RPMI7951 (cell line): ENCODE measurements at regions not wholly inside any gene's neighbourhood (a gene's known extent, or its start where the extent isn't known, plus 50 kb on each side); places are given as distances from the start of the nearest gene placed in this dataset.
A peak's percentile ranks its signal among the peaks of the same experiment; 100 is the strongest.

ENCODE experiments used
- DNase-seq: peaks from one replicate; pipeline ENCODE4 v3.0.0-alpha.2; 2012; ENCODE audit warnings: low read depth

- no peak for DNase-seq
These were observed 671.2 kb downstream of the LMO4 start for GRCh38 chr1:87999852-88000251.

GRCh38 chr1:88001460-88001859 lies 672.8 kb downstream of the LMO4 start:
- DNase-seq, result peak; percentile 29

DNA sequence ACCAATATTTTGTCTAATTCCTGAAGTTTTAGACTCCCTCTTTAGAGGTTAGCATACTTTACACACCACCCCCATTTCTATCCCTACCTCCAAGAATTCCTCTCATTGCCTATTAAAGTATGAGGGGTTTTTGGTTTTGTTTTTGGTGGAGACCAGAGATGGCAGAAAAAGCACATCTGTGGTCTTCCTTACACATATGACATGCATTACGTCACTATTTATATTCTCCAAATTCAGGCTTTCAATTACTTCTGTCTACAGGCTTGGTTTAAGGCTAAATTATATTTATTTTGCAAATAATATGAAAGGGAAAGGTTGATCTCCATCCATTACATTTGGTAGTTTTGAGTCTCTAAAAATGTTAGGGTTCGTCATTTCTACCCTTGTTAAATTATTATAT lies 674.6 kb downstream of the LMO4 start:
- no peak for DNase-seq

DNA sequence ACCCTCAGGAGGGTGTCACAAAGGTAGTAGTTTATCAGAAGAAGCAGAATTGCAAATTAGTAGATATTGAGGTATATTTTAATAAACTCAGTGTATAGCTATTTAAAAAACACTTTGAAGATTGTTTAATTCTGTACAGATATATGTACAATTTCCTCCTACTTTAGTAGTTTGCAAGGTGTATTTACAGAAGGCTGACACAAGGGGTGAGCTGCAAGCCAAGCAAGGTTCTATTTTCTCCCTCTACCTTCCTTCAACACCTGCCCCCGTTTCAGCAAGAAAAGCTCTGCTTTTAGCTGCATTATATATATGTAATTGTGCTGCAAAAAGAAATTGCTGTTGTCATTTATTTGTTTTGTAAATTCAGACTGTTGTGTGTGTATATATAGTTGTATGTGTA lies 674.2 kb upstream of the PKN2 start:
- no peak for DNase-seq

- DNase-seq, result no peak
These were observed 670.6 kb upstream of the PKN2 start for GRCh38 chr1:88013485-88013884.

GRCh38 chr1:88014131-88014530 lies 669.9 kb upstream of the PKN2 start:
- DNase-seq, result no peak

GRCh38 chr1:88016947-88017346 lies 667.1 kb upstream of the PKN2 start:
- DNase-seq, result no peak

GRCh38 chr1:88021529-88021928 lies 662.5 kb upstream of the PKN2 start:
- DNase-seq, result no peak

DNA sequence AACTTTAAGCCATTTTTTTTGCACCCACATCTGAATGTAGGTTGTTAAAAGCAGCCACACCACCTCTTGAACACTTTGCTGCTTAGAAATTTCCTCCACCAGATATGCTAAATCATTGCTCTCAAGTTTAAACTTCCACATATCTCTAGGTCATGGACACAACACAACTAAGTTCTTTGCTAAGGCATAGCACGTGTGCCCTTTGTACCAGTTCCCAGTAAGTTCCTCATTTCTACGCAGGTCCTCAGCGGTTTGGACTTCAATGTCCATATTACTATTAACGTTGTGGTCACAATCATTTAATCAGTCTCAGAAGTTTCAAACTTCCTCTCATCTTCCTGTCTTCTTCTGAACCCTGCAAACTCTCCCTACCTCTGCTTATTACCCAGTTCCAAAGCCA lies 661.6 kb upstream of the PKN2 start:
- DNase-seq, result no peak

GRCh38 chr1:88029142-88029541 lies 654.9 kb upstream of the PKN2 start:
- no peak for DNase-seq

GRCh38 chr1:88029899-88030298 lies 654.2 kb upstream of the PKN2 start:
- DNase-seq, result no peak

DNA sequence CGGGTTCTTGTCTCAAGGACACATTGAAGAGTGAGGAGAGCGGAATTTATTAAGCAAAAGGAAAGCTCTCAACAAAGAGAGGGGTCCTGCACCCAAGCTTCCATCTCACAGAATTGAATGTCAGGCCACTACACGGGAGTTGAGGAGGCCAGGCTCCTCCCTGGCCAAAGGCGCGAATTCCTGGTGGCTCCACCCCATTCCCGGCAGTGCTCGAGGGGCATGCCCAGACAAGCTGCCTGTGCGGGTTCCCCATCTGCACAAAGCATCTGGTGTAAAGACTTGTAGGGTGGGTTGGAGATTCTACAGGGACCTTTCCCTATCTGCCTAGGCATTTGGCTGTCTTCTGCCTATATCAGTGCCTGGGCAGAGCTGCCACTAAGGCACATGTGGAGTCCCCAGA lies 648.5 kb upstream of the PKN2 start:
- no peak for DNase-seq

GRCh38 chr1:88036345-88037014 lies 647.6 kb upstream of the PKN2 start:
- DNase-seq, result no peak

GRCh38 chr1:88039240-88039639 lies 644.8 kb upstream of the PKN2 start:
- DNase-seq, result no peak

- no peak for DNase-seq
These were observed 640.2 kb upstream of the PKN2 start for GRCh38 chr1:88043834-88044233.

GRCh38 chr1:88052167-88052566 lies 631.9 kb upstream of the PKN2 start:
- DNase-seq, result no peak

DNA sequence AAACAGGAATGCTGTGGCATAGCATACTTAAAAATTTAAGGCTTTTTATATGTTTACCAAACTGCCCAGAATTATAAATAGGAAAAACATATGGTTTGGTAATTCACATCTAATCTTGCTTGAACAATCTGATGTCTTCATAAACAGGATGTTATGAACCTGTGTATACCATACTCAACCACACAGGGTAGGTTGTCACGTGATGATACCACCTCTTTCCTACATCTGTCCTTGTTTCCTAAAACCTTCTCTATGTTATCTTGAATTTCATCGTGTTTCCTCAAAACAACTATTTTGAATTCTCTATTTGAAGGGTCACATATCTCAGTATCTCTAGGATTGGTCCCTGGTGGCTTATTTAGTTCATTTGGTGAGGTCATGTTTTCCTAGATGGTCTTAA lies 631.0 kb upstream of the PKN2 start:
- no peak for DNase-seq

- DNase-seq, result no peak
These were observed 627.2 kb upstream of the PKN2 start for GRCh38 chr1:88056881-88057280.

DNA sequence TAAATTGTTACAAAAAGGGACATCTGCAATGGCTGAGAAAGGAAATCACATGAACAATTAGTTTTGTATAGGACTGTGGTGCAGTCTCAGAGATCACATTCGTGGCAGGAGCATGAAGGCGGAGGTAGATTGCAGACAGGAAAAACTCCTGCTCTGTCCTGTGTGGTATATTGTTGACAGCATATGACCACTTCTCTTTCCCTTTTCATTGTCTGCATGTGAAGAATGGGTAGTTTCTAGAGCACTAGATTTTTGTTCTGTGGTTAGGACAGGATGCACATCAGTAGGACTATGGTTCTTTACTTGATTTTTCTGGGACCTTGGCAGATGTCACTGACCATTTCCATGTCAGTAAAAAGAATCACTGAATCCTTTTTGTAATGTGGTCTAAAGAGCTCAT lies 625.9 kb upstream of the PKN2 start:
- no peak for DNase-seq

- DNase-seq, result peak; percentile 31
These were observed 623.9 kb upstream of the PKN2 start for GRCh38 chr1:88060112-88060673.

DNA sequence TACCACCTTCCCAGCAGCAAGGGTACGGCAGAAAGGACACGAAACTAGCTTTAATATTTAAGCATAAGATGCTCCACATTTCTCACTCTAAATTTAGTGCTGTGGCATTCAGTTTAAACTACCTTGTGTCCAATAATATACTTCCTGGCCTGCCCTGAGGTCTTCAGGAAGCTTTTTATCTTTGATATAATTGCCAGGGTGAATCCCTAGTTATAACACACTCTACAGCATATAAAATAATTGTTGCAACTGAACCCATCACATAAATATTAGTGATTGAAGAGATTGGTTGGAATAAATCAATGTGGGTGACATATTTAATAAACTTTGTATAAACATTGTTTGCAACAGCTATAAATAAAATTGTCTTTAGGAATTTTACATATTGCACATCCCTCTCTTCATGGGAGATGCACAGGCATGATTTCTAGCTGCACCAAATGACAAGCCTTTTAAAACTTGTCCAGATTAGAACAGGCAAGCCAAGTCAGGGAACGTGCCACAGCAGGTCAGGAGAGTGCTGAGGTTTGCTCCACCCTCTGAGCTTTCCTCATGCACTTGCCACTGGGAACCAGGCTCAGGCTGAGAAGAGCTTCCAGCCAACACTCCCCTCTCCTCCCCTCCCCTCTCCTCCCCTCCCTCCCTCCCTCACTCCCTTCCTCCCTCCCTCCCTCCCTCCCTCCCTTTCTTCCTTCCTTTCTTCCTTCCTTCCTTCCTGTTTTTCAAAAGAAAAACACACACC lies 623.2 kb upstream of the PKN2 start:
- DNase-seq, result no peak

DNA sequence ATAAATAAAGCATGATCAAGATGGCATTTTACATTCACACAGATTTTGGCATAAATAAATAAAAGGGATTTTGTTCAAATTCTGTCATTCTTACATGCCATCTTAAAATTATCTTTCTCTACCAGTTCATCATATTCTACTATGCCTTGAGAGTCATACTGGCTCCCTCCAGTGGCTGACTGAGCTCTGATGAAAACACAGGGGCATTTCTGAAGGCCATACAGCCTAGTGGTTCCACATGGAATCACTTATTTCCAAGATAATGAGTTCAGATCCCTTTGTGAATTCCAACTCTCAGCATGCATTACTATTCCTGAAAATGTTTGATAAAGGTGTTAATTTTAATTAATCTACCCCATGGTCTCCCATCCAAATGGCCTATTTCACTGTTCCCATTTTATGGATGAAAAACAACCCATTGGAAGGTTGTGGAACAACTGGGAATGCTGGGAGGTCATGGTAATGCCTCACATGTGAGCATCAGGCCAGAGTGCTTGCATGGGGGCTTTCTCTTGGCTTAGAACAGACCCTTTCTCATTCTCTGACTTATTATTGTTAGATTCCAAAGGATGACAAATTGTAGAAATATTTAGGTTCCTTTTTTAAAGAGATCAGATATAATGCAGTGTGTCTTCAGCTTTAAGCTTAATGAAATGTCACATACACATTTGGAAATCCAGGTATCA lies 622.4 kb upstream of the PKN2 start:
- peak; percentile 47 for DNase-seq

- no peak for DNase-seq
These were observed 621.4 kb upstream of the PKN2 start for GRCh38 chr1:88062650-88063153.
